Tibial nerve (tissue), 4 donors: ENCODE measurements at regions not wholly inside any gene's neighbourhood (a gene's known extent, or its start where the extent isn't known, plus 50 kb on each side); places are given as distances from the start of the nearest gene placed in this dataset.
"Not testable (repeated sequence)": the region's sequence is repeated elsewhere in the genome, so short reads cannot be mapped to it uniquely, and the experiment has no call there.

ENCODE experiments used
- EP300 ChIP-seq, 2 donors: sonication (generic); formaldehyde crosslinking; IDR thresholded peaks; one replicate each; pipeline ENCODE4 v1.6.1; 2017; ENCODE audit warnings: antibody characterized with exemption in 2 of 2, mild to moderate bottlenecking in 1 of 2
- POLR2A ChIP-seq, 2 donors: fragments of 450-650 bp; IDR thresholded peaks; one replicate each; pipeline ENCODE4 v1.6.1; 2017; ENCODE audit warnings: antibody characterized with exemption in 2 of 2, mild to moderate bottlenecking in 2 of 2, moderate library complexity in 2 of 2
- TF ChIP-seq, protein P1 (sequence below), 5 experiments: fragments of 200-600 bp in 3 of 5; fragments of 450-650 bp in 2 of 5; sonication (generic) in 3 of 5; IDR thresholded peaks; one replicate each; pipeline ENCODE4 v1.5.1; 2016 to 2019; ENCODE audit warnings: antibody characterized with exemption in 5 of 5, mild to moderate bottlenecking in 3 of 5, moderate library complexity in 2 of 5

- TF ChIP-seq, protein P1, sequence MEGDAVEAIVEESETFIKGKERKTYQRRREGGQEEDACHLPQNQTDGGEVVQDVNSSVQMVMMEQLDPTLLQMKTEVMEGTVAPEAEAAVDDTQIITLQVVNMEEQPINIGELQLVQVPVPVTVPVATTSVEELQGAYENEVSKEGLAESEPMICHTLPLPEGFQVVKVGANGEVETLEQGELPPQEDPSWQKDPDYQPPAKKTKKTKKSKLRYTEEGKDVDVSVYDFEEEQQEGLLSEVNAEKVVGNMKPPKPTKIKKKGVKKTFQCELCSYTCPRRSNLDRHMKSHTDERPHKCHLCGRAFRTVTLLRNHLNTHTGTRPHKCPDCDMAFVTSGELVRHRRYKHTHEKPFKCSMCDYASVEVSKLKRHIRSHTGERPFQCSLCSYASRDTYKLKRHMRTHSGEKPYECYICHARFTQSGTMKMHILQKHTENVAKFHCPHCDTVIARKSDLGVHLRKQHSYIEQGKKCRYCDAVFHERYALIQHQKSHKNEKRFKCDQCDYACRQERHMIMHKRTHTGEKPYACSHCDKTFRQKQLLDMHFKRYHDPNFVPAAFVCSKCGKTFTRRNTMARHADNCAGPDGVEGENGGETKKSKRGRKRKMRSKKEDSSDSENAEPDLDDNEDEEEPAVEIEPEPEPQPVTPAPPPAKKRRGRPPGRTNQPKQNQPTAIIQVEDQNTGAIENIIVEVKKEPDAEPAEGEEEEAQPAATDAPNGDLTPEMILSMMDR (IDR thresholded peaks at IDR 0.05) = not testable (repeated sequence)
- not testable (repeated sequence) for TF ChIP-seq EP300, POLR2A (IDR thresholded peaks at IDR 0.05)
Observed at GRCh38 chr7:73186589-73187309, 100.9 kb upstream of the SPDYE9 start.
